ENCODE measurements at regions not wholly inside any gene's neighbourhood (a gene's known extent, or its start where the extent isn't known, plus 50 kb on each side); places are given as distances from the start of the nearest gene placed in this dataset.

DNA sequence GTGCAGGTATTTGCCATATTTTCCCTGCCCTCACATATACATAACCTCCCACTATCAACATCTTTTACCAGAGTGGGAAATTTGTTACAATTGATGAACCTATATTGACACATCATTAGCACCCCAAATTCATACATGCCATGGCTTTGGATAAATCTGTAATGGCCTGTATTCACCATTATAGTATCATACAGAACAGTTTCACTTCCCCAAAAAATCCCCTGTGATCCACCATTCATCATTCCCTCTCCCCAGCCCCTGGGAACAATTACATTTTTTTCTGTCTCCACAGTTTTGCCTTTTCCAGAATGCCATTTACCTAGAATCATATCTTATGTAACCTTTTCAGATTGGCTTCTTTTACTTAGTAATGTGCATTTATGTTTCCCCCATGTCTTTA is 494.5 kb downstream of the RNF144A start:
- Histone ChIP-seq H3K4me1 (ENCODE audit: control insufficient read depth, insufficient read depth, low read length, poor library complexity, severe bottlenecking) (no peaks in the 10 kb centered on the region), H3K27ac (ENCODE audit: insufficient read depth, low read length, poor library complexity, severe bottlenecking) (no peak overlapping the region), H3K27me3 (replicated peaks; ENCODE audit: control insufficient read depth, insufficient read depth, low read length, poor library complexity, severe bottlenecking) (no peaks in the 10 kb centered on the region), H3K36me3 (ENCODE audit: control insufficient read depth, insufficient read depth, low read length) (no peaks in the 10 kb centered on the region), H3K4me3 (ENCODE audit: insufficient read depth, low read depth, low read length, poor library complexity, severe bottlenecking) (no peak overlapping the region), H3K9me3 (ENCODE audit: control insufficient read depth, low read length) (no peaks in the 10 kb centered on the region)
- no peak for DNase-seq

GRCh38 chr2:7417845-7418742 is 500.9 kb downstream of the RNF144A start:
- Histone ChIP-seq H3K27me3 (replicated peaks; ENCODE audit: control insufficient read depth, insufficient read depth, low read length, poor library complexity, severe bottlenecking) (no peaks in the 10 kb centered on the region), H3K9me3 (ENCODE audit: control insufficient read depth, low read length) (no peaks in the 10 kb centered on the region), H3K4me1 (ENCODE audit: control insufficient read depth, insufficient read depth, low read length, poor library complexity, severe bottlenecking) (no peaks in the 10 kb centered on the region), H3K36me3 (ENCODE audit: control insufficient read depth, insufficient read depth, low read length) (no peaks in the 10 kb centered on the region), H3K27ac (ENCODE audit: insufficient read depth, low read length, poor library complexity, severe bottlenecking) (no peak overlapping the region), H3K4me3 (ENCODE audit: insufficient read depth, low read depth, low read length, poor library complexity, severe bottlenecking) (no peak overlapping the region)
- no peak for DNase-seq

- Histone ChIP-seq H3K9me3 (ENCODE audit: control insufficient read depth, low read length) (no peaks in the 10 kb centered on the region), H3K36me3 (ENCODE audit: control insufficient read depth, insufficient read depth, low read length) (no peaks in the 10 kb centered on the region), H3K27me3 (replicated peaks; ENCODE audit: control insufficient read depth, insufficient read depth, low read length, poor library complexity, severe bottlenecking) (no peaks in the 10 kb centered on the region), H3K4me3 (ENCODE audit: insufficient read depth, low read depth, low read length, poor library complexity, severe bottlenecking) (no peak overlapping the region), H3K27ac (ENCODE audit: insufficient read depth, low read length, poor library complexity, severe bottlenecking) (no peak overlapping the region), H3K4me1 (ENCODE audit: control insufficient read depth, insufficient read depth, low read length, poor library complexity, severe bottlenecking) (no peaks in the 10 kb centered on the region)
- no peak for DNase-seq
Measured at GRCh38 chr2:7419186-7419585, 502.0 kb downstream of the RNF144A start.

DNA sequence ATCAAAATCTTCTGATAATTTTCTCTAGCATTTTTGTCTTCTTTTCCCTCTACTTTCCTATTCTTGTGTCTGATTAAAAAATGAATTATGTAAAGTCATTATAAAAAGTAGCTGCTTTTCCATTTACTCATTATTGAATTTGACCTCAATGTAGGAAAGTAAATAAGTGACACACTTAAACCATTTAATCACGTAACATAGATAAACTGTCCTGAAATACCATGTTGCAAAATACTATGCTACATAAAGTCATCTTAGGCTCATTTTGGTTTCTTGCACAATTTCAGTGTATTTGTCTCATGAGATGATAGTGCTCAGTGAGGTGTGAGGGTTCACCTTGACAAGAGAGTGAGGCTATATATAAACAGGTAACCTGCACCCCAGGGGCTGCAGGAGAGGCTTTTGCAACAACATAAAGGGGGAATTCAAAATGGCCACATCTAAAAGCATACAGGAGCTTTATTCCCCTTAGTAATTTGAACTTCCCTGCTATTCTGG is 502.7 kb downstream of the RNF144A start:
- no peak for DNase-seq
- no peaks in the 10 kb centered on the region for H3K27me3 ChIP-seq (replicated peaks; ENCODE audit: control insufficient read depth, insufficient read depth, low read length, poor library complexity, severe bottlenecking)
- no peaks in the 10 kb centered on the region for H3K9me3 ChIP-seq (ENCODE audit: control insufficient read depth, low read length)
- no peaks in the 10 kb centered on the region for H3K36me3 ChIP-seq (ENCODE audit: control insufficient read depth, insufficient read depth, low read length)
- no peak overlapping the region for H3K4me3 ChIP-seq (ENCODE audit: insufficient read depth, low read depth, low read length, poor library complexity, severe bottlenecking)
- no peaks in the 10 kb centered on the region for H3K4me1 ChIP-seq (ENCODE audit: control insufficient read depth, insufficient read depth, low read length, poor library complexity, severe bottlenecking)
- no peak overlapping the region for H3K27ac ChIP-seq (ENCODE audit: insufficient read depth, low read length, poor library complexity, severe bottlenecking)

GRCh38 chr2:7420530-7420929 is 503.3 kb downstream of the RNF144A start:
- H3K9me3 ChIP-seq (ENCODE audit: control insufficient read depth, low read length), result no peaks in the 10 kb centered on the region
- H3K27ac ChIP-seq (ENCODE audit: insufficient read depth, low read length, poor library complexity, severe bottlenecking), result no peak overlapping the region
- H3K4me1 ChIP-seq (ENCODE audit: control insufficient read depth, insufficient read depth, low read length, poor library complexity, severe bottlenecking), result no peaks in the 10 kb centered on the region
- H3K4me3 ChIP-seq (ENCODE audit: insufficient read depth, low read depth, low read length, poor library complexity, severe bottlenecking), result no peak overlapping the region
- no peaks in the 10 kb centered on the region for H3K27me3 ChIP-seq (replicated peaks; ENCODE audit: control insufficient read depth, insufficient read depth, low read length, poor library complexity, severe bottlenecking)
- no peak for DNase-seq
- no peaks in the 10 kb centered on the region for H3K36me3 ChIP-seq (ENCODE audit: control insufficient read depth, insufficient read depth, low read length)

DNA sequence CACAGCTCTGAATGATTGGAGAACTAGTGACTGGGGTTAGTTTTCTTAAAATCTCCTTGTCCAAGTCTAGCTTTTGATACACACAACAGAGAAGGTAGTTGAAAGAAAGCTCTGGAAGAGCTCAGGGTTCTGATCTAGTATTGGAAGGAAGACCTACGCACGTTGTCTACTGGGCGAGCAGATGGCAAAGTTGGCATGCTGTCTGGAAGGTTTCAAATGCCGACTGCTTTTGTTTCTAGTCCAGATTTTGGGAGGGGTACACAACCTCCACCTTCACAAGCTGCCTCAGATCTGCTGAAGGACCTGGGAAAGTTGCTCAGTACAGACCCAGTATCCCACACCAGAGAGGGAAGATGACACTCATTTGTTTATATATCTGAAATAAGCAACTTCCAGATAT is 507.3 kb downstream of the RNF144A start:
- no peaks in the 10 kb centered on the region for H3K36me3 ChIP-seq (ENCODE audit: control insufficient read depth, insufficient read depth, low read length)

GRCh38 chr2:7427293-7428060 is 510.3 kb downstream of the RNF144A start:
- Histone ChIP-seq H3K36me3 (ENCODE audit: control insufficient read depth, insufficient read depth, low read length) (no peaks in the 10 kb centered on the region), H3K27me3 (replicated peaks; ENCODE audit: control insufficient read depth, insufficient read depth, low read length, poor library complexity, severe bottlenecking) (no peaks in the 10 kb centered on the region), H3K4me3 (ENCODE audit: insufficient read depth, low read depth, low read length, poor library complexity, severe bottlenecking) (no peak overlapping the region), H3K27ac (ENCODE audit: insufficient read depth, low read length, poor library complexity, severe bottlenecking) (no peak overlapping the region), H3K4me1 (ENCODE audit: control insufficient read depth, insufficient read depth, low read length, poor library complexity, severe bottlenecking) (peaks cover 7% of the 10 kb centered on the region), H3K9me3 (ENCODE audit: control insufficient read depth, low read length) (no peaks in the 10 kb centered on the region)
- DNase-seq, result peak in 1 of 3 donors; percentile 10

More for the DNA sequence above, 507.3 kb downstream of the RNF144A start:
- Histone ChIP-seq H3K4me1 (ENCODE audit: control insufficient read depth, insufficient read depth, low read length, poor library complexity, severe bottlenecking) (no peaks in the 10 kb centered on the region), H3K27ac (ENCODE audit: insufficient read depth, low read length, poor library complexity, severe bottlenecking) (no peak overlapping the region), H3K9me3 (ENCODE audit: control insufficient read depth, low read length) (no peaks in the 10 kb centered on the region), H3K27me3 (replicated peaks; ENCODE audit: control insufficient read depth, insufficient read depth, low read length, poor library complexity, severe bottlenecking) (no peaks in the 10 kb centered on the region), H3K4me3 (ENCODE audit: insufficient read depth, low read depth, low read length, poor library complexity, severe bottlenecking) (no peak overlapping the region)
- no peak for DNase-seq

DNA sequence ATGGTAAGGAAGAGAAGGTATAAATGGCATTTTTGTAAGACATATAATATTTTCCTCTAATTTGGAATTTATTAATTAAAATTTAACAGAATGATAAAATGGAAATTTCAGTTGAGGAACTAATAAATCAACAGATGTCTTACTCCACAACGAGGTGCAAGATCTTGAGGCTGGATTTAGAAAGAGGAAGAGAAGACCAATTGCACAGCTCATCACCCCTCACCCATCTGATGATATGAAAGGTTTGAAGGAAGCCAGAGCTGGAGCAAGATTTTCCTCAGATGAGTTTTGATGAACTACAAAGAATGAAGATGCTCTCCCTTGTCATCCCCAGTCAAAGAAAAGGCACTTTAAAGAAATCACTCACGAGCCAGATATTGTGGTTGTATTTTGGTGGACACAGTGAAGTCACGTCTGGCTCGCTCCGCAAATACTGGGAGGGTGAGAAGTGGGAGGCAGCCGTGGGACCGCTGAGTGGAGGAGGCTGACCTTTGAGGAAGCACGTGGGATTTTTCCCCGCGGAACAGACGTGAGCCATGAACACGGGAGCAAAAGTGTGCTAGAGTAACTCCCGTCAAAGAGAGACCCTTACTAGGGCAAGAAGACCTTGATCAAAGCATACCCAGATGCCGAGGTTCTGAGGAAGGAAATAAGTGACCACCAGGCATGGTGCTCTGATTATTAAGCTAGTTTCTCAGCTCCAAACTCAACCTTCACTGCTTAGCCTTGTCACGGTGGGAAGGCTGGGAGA is 511.4 kb downstream of the RNF144A start:
- DNase-seq, result no peak
- H3K9me3 ChIP-seq (ENCODE audit: control insufficient read depth, low read length), result no peaks in the 10 kb centered on the region
- H3K4me1 ChIP-seq (ENCODE audit: control insufficient read depth, insufficient read depth, low read length, poor library complexity, severe bottlenecking), result peaks cover 7% of the 10 kb centered on the region
- no peaks in the 10 kb centered on the region for H3K27me3 ChIP-seq (replicated peaks; ENCODE audit: control insufficient read depth, insufficient read depth, low read length, poor library complexity, severe bottlenecking)
- H3K36me3 ChIP-seq (ENCODE audit: control insufficient read depth, insufficient read depth, low read length), result no peaks in the 10 kb centered on the region
- H3K27ac ChIP-seq (ENCODE audit: insufficient read depth, low read length, poor library complexity, severe bottlenecking), result no peak overlapping the region
- H3K4me3 ChIP-seq (ENCODE audit: insufficient read depth, low read depth, low read length, poor library complexity, severe bottlenecking), result no peak overlapping the region

DNA sequence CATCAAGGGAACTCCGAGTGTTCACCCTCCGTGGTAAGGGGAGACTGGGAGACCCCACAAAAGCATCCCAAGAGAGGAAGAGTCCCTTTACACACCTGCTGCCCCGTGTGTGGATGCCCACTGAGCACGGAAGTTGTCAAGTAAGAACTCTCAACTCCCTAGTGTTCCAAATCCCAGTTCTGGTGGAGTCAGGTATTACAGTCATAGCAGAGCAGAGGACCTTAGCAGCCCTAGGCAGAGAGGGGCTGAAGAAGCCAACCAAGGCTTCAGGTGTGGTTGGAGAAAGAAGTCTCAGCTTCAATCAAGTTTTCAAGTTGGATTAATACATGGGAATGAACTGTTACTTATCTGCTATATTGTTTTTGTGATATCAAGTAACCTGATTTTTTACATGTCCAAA is 512.5 kb downstream of the RNF144A start:
- Histone ChIP-seq H3K4me3 (ENCODE audit: insufficient read depth, low read depth, low read length, poor library complexity, severe bottlenecking) (no peak overlapping the region), H3K4me1 (ENCODE audit: control insufficient read depth, insufficient read depth, low read length, poor library complexity, severe bottlenecking) (peaks cover 7% of the 10 kb centered on the region), H3K27me3 (replicated peaks; ENCODE audit: control insufficient read depth, insufficient read depth, low read length, poor library complexity, severe bottlenecking) (no peaks in the 10 kb centered on the region), H3K9me3 (ENCODE audit: control insufficient read depth, low read length) (no peaks in the 10 kb centered on the region), H3K27ac (ENCODE audit: insufficient read depth, low read length, poor library complexity, severe bottlenecking) (no peak overlapping the region), H3K36me3 (ENCODE audit: control insufficient read depth, insufficient read depth, low read length) (no peaks in the 10 kb centered on the region)
- DNase-seq, result no peak

All from effector memory CD4-positive, alpha-beta T cell (primary cell).